ENCODE measurements at regions not wholly inside any gene's neighbourhood (a gene's known extent, or its start where the extent isn't known, plus 50 kb on each side); places are given as distances from the start of the nearest gene placed in this dataset.
"Not testable (repeated sequence)": the region's sequence is repeated elsewhere in the genome, so short reads cannot be mapped to it uniquely, and the experiment has no call there.

- TF ChIP-seq CTCF (IDR thresholded peaks at IDR 0.05); EP300 (IDR thresholded peaks at IDR 0.05; ENCODE audit: low read depth); POLR2A (IDR thresholded peaks at IDR 0.05); POLR2AphosphoS5 (IDR thresholded peaks at IDR 0.05): not testable (repeated sequence)
These were observed 455.8 kb downstream of the MAT2B start for GRCh38 chr5:163961230-163961629.

All from transverse colon (tissue), 4 donors.